ENCODE measurements at regions not wholly inside any gene's neighbourhood (a gene's known extent, or its start where the extent isn't known, plus 50 kb on each side); places are given as distances from the start of the nearest gene placed in this dataset.
"Not testable (repeated sequence)": the region's sequence is repeated elsewhere in the genome, so short reads cannot be mapped to it uniquely, and the experiment has no call there.

- no peak for DNase-seq (ENCODE audit: low read depth)
Measured at GRCh38 chr7:55303220-55303619, 61.9 kb upstream of the LANCL2 start.

- DNase-seq (ENCODE audit: low read depth) = peak; percentile 15
Measured at GRCh38 chr7:55304018-55304762, 60.9 kb upstream of the LANCL2 start.

- peak; percentile 84 for DNase-seq (ENCODE audit: low read depth)
Measured at GRCh38 chr7:55305135-55305534, 60.0 kb upstream of the LANCL2 start.

- DNase-seq (ENCODE audit: low read depth) = peak; percentile 4
Measured at GRCh38 chr7:55306331-55306730, 58.8 kb upstream of the LANCL2 start.

GRCh38 chr7:55307123-55307916 lies 57.8 kb upstream of the LANCL2 start:
- DNase-seq (ENCODE audit: low read depth) = peak; percentile 41

- peak; percentile 98 for DNase-seq (ENCODE audit: low read depth)
Measured at GRCh38 chr7:55308186-55308929, 56.8 kb upstream of the LANCL2 start.

- DNase-seq (ENCODE audit: low read depth) = peak; percentile 3
Measured at GRCh38 chr7:55309040-55309991, 55.8 kb upstream of the LANCL2 start.

GRCh38 chr7:55310287-55311025 lies 54.7 kb upstream of the LANCL2 start:
- DNase-seq (ENCODE audit: low read depth) = no peak

GRCh38 chr7:55311892-55312291 lies 53.2 kb upstream of the LANCL2 start:
- DNase-seq (ENCODE audit: low read depth) = not testable (repeated sequence)

GRCh38 chr7:55313671-55314070 lies 51.5 kb upstream of the LANCL2 start:
- not testable (repeated sequence) for DNase-seq (ENCODE audit: low read depth)

GRCh38 chr7:55314967-55315366 lies 50.2 kb upstream of the LANCL2 start:
- no peak for DNase-seq (ENCODE audit: low read depth)
